ENCODE measurements at regions not wholly inside any gene's neighbourhood (a gene's known extent, or its start where the extent isn't known, plus 50 kb on each side); places are given as distances from the start of the nearest gene placed in this dataset.

DNA sequence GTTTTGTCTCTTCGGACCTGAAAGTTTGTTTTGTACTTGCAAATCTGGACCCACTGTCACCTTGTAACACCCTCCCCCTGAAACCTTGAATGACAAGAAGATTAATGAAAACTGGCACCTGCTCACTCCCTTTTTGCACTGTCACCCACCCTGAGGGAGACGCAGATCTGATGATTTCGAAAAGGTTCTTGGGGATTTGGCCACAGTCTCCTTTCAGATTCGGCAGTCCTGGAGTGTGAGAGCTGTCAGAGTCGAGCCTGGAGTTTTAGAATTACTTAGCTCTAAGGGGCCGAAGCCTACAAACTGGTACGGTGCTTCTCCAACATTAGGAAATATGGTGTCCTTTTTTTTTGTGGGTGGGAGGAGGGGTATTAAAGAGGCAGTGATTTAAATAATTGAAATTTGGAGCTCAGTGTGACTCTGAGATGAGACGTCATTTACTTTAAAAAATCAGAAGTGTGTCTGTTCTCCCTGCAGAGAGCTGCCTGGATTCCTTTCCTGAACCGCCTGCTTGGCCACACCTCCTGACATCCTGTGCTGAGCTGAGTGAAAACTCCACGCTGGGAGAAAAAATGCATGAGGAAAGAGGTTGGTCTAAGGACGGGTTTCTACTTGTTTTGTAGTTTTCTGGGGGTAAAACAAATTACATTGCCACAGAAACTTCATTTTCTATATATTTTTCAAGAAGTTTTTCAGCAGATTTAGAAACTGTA lies 447.0 kb upstream of the CDH4 start (continued):
- TF ChIP-seq, protein P1, sequence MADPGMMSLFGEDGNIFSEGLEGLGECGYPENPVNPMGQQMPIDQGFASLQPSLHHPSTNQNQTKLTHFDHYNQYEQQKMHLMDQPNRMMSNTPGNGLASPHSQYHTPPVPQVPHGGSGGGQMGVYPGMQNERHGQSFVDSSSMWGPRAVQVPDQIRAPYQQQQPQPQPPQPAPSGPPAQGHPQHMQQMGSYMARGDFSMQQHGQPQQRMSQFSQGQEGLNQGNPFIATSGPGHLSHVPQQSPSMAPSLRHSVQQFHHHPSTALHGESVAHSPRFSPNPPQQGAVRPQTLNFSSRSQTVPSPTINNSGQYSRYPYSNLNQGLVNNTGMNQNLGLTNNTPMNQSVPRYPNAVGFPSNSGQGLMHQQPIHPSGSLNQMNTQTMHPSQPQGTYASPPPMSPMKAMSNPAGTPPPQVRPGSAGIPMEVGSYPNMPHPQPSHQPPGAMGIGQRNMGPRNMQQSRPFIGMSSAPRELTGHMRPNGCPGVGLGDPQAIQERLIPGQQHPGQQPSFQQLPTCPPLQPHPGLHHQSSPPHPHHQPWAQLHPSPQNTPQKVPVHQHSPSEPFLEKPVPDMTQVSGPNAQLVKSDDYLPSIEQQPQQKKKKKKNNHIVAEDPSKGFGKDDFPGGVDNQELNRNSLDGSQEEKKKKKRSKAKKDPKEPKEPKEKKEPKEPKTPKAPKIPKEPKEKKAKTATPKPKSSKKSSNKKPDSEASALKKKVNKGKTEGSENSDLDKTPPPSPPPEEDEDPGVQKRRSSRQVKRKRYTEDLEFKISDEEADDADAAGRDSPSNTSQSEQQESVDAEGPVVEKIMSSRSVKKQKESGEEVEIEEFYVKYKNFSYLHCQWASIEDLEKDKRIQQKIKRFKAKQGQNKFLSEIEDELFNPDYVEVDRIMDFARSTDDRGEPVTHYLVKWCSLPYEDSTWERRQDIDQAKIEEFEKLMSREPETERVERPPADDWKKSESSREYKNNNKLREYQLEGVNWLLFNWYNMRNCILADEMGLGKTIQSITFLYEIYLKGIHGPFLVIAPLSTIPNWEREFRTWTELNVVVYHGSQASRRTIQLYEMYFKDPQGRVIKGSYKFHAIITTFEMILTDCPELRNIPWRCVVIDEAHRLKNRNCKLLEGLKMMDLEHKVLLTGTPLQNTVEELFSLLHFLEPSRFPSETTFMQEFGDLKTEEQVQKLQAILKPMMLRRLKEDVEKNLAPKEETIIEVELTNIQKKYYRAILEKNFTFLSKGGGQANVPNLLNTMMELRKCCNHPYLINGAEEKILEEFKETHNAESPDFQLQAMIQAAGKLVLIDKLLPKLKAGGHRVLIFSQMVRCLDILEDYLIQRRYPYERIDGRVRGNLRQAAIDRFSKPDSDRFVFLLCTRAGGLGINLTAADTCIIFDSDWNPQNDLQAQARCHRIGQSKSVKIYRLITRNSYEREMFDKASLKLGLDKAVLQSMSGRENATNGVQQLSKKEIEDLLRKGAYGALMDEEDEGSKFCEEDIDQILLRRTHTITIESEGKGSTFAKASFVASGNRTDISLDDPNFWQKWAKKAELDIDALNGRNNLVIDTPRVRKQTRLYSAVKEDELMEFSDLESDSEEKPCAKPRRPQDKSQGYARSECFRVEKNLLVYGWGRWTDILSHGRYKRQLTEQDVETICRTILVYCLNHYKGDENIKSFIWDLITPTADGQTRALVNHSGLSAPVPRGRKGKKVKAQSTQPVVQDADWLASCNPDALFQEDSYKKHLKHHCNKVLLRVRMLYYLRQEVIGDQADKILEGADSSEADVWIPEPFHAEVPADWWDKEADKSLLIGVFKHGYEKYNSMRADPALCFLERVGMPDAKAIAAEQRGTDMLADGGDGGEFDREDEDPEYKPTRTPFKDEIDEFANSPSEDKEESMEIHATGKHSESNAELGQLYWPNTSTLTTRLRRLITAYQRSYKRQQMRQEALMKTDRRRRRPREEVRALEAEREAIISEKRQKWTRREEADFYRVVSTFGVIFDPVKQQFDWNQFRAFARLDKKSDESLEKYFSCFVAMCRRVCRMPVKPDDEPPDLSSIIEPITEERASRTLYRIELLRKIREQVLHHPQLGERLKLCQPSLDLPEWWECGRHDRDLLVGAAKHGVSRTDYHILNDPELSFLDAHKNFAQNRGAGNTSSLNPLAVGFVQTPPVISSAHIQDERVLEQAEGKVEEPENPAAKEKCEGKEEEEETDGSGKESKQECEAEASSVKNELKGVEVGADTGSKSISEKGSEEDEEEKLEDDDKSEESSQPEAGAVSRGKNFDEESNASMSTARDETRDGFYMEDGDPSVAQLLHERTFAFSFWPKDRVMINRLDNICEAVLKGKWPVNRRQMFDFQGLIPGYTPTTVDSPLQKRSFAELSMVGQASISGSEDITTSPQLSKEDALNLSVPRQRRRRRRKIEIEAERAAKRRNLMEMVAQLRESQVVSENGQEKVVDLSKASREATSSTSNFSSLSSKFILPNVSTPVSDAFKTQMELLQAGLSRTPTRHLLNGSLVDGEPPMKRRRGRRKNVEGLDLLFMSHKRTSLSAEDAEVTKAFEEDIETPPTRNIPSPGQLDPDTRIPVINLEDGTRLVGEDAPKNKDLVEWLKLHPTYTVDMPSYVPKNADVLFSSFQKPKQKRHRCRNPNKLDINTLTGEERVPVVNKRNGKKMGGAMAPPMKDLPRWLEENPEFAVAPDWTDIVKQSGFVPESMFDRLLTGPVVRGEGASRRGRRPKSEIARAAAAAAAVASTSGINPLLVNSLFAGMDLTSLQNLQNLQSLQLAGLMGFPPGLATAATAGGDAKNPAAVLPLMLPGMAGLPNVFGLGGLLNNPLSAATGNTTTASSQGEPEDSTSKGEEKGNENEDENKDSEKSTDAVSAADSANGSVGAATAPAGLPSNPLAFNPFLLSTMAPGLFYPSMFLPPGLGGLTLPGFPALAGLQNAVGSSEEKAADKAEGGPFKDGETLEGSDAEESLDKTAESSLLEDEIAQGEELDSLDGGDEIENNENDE (IDR thresholded peaks at IDR 0.05; ENCODE audit: insufficient replicate concordance, low read length), result no peak
- TF ChIP-seq, protein P2, sequence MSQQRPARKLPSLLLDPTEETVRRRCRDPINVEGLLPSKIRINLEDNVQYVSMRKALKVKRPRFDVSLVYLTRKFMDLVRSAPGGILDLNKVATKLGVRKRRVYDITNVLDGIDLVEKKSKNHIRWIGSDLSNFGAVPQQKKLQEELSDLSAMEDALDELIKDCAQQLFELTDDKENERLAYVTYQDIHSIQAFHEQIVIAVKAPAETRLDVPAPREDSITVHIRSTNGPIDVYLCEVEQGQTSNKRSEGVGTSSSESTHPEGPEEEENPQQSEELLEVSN (IDR thresholded peaks at IDR 0.05), result no peak
- TF ChIP-seq CTBP2 (IDR thresholded peaks at IDR 0.05; ENCODE audit: borderline replicate concordance, insufficient read depth, insufficient read length, low read length) (no peak), SP1 (IDR thresholded peaks at IDR 0.05; ENCODE audit: low read depth, low read length) (no peak), HDAC6 (IDR thresholded peaks at IDR 0.05; ENCODE audit: low read depth, low read length) (no peak), EZH2 (IDR thresholded peaks at IDR 0.05; ENCODE audit: low read depth, low read length, severe bottlenecking) (no peak), KDM1A (IDR thresholded peaks at IDR 0.05; ENCODE audit: borderline replicate concordance, low read length) (no peak), ZNF274 (IDR thresholded peaks at IDR 0.05; ENCODE audit: borderline replicate concordance, extremely low read depth, low read length) (no peak), SP4 (IDR thresholded peaks at IDR 0.05; ENCODE audit: low read length) (no peak), TAF7 (optimal IDR thresholded peaks at IDR 0.05; ENCODE audit: borderline replicate concordance, low read depth, low read length) (no peak)

All from H1 (cell line).